ENCODE measurements at regions not wholly inside any gene's neighbourhood (a gene's known extent, or its start where the extent isn't known, plus 50 kb on each side); places are given as distances from the start of the nearest gene placed in this dataset.

- DNase-seq, result no peak
- ATAC-seq, result no peak
- H3K27me3 Mint-ChIP-seq (ENCODE audit: low read depth), result no peaks in the 10 kb centered on the region
- no peak overlapping the region for H3K4me3 Mint-ChIP-seq
- H3K9me3 Mint-ChIP-seq, result peaks cover under 1% of the 10 kb centered on the region
- no peaks in the 10 kb centered on the region for H3K4me1 Mint-ChIP-seq (ENCODE audit: low read depth)
- no peaks in the 10 kb centered on the region for H3K36me3 Mint-ChIP-seq (ENCODE audit: insufficient read depth)
Observed at GRCh38 chr1:94623560-94624148, 82.1 kb upstream of the F3 start.

- H3K4me3 Mint-ChIP-seq, result no peak overlapping the region
- peaks cover 7% of the 10 kb centered on the region for H3K9me3 Mint-ChIP-seq
- H3K4me1 Mint-ChIP-seq (ENCODE audit: low read depth), result no peaks in the 10 kb centered on the region
- DNase-seq (no peak), ATAC-seq (no peak)
- H3K36me3 Mint-ChIP-seq (ENCODE audit: insufficient read depth), result no peaks in the 10 kb centered on the region
- H3K27me3 Mint-ChIP-seq (ENCODE audit: low read depth), result peaks cover 6% of the 10 kb centered on the region
Observed at GRCh38 chr1:94622757-94623156, 81.2 kb upstream of the F3 start.

- no peaks in the 10 kb centered on the region for H3K4me1 Mint-ChIP-seq (ENCODE audit: low read depth)
- no peak overlapping the region for H3K4me3 Mint-ChIP-seq
- H3K27me3 Mint-ChIP-seq (ENCODE audit: low read depth), result peaks cover 6% of the 10 kb centered on the region
- ATAC-seq, result no peak
- no peak for DNase-seq
- H3K9me3 Mint-ChIP-seq, result peaks cover 7% of the 10 kb centered on the region
- H3K36me3 Mint-ChIP-seq (ENCODE audit: insufficient read depth), result no peaks in the 10 kb centered on the region
Observed at GRCh38 chr1:94621802-94622201, 80.2 kb upstream of the F3 start.

GRCh38 chr1:94621395-94621794 lies 79.8 kb upstream of the F3 start:
- DNase-seq, result no peak
- no peaks in the 10 kb centered on the region for H3K36me3 Mint-ChIP-seq (ENCODE audit: insufficient read depth)
- H3K4me1 Mint-ChIP-seq (ENCODE audit: low read depth), result no peaks in the 10 kb centered on the region
- H3K27me3 Mint-ChIP-seq (ENCODE audit: low read depth), result peaks cover 6% of the 10 kb centered on the region
- peaks cover 7% of the 10 kb centered on the region for H3K9me3 Mint-ChIP-seq
- no peak overlapping the region for H3K4me3 Mint-ChIP-seq
- ATAC-seq, result no peak

GRCh38 chr1:94620345-94621031 lies 78.9 kb upstream of the F3 start:
- Mint-ChIP-seq H3K4me3 (no peak overlapping the region), H3K36me3 (ENCODE audit: insufficient read depth) (no peaks in the 10 kb centered on the region)

GRCh38 chr1:94619731-94620130 lies 78.2 kb upstream of the F3 start:
- peaks cover 7% of the 10 kb centered on the region for H3K9me3 Mint-ChIP-seq
- DNase-seq, result no peak
- no peaks in the 10 kb centered on the region for H3K4me1 Mint-ChIP-seq (ENCODE audit: low read depth)
- no peak overlapping the region for H3K4me3 Mint-ChIP-seq
- peaks cover 6% of the 10 kb centered on the region for H3K27me3 Mint-ChIP-seq (ENCODE audit: low read depth)
- no peaks in the 10 kb centered on the region for H3K36me3 Mint-ChIP-seq (ENCODE audit: insufficient read depth)
- no peak for ATAC-seq

More at GRCh38 chr1:94620345-94621031, 78.9 kb upstream of the F3 start:
- peaks cover 7% of the 10 kb centered on the region for H3K9me3 Mint-ChIP-seq
- DNase-seq (no peak), ATAC-seq (no peak)
- H3K27me3 Mint-ChIP-seq (ENCODE audit: low read depth), result peaks cover 6% of the 10 kb centered on the region
- no peaks in the 10 kb centered on the region for H3K4me1 Mint-ChIP-seq (ENCODE audit: low read depth)

GRCh38 chr1:94617957-94618739 lies 76.6 kb upstream of the F3 start:
- peaks cover 7% of the 10 kb centered on the region for H3K9me3 Mint-ChIP-seq
- H3K4me3 Mint-ChIP-seq, result no peak overlapping the region
- no peaks in the 10 kb centered on the region for H3K36me3 Mint-ChIP-seq (ENCODE audit: insufficient read depth)
- no peaks in the 10 kb centered on the region for H3K4me1 Mint-ChIP-seq (ENCODE audit: low read depth)
- peaks cover 9% of the 10 kb centered on the region for H3K27me3 Mint-ChIP-seq (ENCODE audit: low read depth)
- no peak for ATAC-seq
- no peak for DNase-seq

- Mint-ChIP-seq H3K4me3 (no peak overlapping the region), H3K27me3 (ENCODE audit: low read depth) (peaks cover 9% of the 10 kb centered on the region), H3K36me3 (ENCODE audit: insufficient read depth) (no peaks in the 10 kb centered on the region)
Observed at GRCh38 chr1:94617134-94617805, 75.7 kb upstream of the F3 start.

DNA sequence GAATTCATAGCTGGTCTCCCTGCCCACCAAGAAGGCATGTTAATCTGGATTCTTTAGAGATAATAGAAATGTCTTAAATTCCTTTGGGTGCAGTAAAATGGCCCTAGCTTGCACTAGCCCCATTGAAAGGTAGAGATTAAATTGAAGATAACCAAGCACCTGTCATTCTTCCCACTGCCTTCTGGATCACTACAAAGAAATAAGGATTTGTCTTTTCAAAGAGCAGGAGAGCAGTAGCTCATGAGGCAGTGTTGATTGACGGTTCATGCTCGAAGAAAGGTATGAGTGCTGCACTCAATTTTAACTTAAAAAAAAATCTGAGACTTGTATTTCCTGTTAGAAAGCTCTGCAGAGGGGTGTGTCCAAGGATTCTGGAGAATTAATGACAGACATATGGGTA lies 74.9 kb upstream of the F3 start:
- Mint-ChIP-seq H3K27me3 (ENCODE audit: low read depth) (peaks cover 9% of the 10 kb centered on the region), H3K4me1 (ENCODE audit: low read depth) (no peaks in the 10 kb centered on the region), H3K4me3 (no peak overlapping the region), H3K9me3 (peaks cover 7% of the 10 kb centered on the region), H3K36me3 (ENCODE audit: insufficient read depth) (no peaks in the 10 kb centered on the region)
- ATAC-seq, result no peak
- no peak for DNase-seq

More at GRCh38 chr1:94617134-94617805, 75.7 kb upstream of the F3 start:
- no peak for DNase-seq
- Mint-ChIP-seq H3K9me3 (peaks cover 7% of the 10 kb centered on the region), H3K4me1 (ENCODE audit: low read depth) (no peaks in the 10 kb centered on the region)
- ATAC-seq, result no peak

DNA sequence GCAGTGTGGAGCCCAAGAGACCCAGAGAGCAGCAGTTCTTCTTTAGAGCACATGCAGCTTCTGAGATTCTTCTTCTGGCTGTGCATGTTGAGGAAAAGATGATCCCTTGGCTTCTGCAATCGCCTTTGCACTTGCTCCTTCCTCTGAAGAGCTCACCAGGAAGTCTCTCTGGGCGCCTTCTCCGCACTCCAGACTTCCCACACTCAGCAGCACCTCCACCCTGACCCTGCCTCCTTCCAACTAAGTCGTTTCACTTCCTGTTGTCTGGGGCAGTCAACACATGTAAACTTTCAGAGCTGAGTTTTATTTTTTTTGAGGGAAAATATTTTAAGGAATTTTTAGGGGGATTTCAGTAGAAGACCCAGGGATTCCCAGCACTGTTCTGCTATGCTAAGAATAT lies 73.4 kb upstream of the F3 start:
- peaks cover 9% of the 10 kb centered on the region for H3K27me3 Mint-ChIP-seq (ENCODE audit: low read depth)
- H3K36me3 Mint-ChIP-seq (ENCODE audit: insufficient read depth), result no peaks in the 10 kb centered on the region
- no peak for DNase-seq
- no peak overlapping the region for H3K4me3 Mint-ChIP-seq
- H3K9me3 Mint-ChIP-seq, result peaks cover 7% of the 10 kb centered on the region
- no peak for ATAC-seq
- no peaks in the 10 kb centered on the region for H3K4me1 Mint-ChIP-seq (ENCODE audit: low read depth)

DNA sequence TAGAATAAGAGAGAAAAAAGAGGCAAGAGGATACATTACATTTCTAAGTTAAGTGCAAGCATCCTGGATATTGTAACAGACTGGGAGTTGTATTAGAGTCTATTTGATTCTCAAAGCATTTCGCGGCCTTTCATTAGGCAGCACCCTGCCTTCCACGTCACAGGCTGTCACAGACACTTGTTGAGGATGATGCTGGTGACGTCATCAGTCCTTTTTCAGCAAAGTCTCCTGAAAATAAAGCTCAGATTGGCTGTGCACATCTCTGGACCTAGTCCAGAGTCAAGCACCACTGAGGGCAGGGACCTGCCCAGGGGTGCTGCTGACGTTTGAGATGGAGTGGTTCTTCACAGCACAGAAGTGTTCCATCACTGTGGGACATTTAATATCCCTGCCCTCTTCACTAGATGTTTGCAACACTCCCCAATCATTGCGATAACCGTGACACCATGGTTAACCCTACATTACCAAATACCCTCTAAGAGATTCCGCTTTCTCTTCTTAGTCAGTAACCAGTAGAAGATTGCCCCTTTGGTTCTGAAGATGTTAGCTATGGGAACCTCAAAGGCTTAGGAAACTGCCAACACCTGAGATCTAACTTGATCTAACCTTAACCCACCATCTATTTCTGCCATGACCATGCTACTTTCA lies 72.7 kb upstream of the F3 start:
- ATAC-seq, result no peak

GRCh38 chr1:94612525-94613204 lies 71.1 kb upstream of the F3 start:
- H3K36me3 Mint-ChIP-seq (ENCODE audit: insufficient read depth), result no peaks in the 10 kb centered on the region
- no peak overlapping the region for H3K4me3 Mint-ChIP-seq
- no peaks in the 10 kb centered on the region for H3K4me1 Mint-ChIP-seq (ENCODE audit: low read depth)
- peaks cover 3% of the 10 kb centered on the region for H3K27me3 Mint-ChIP-seq (ENCODE audit: low read depth)
- ATAC-seq (no peak), DNase-seq (no peak)
- no peaks in the 10 kb centered on the region for H3K9me3 Mint-ChIP-seq

More for the DNA sequence above, 72.7 kb upstream of the F3 start:
- peaks cover 7% of the 10 kb centered on the region for H3K9me3 Mint-ChIP-seq
- no peaks in the 10 kb centered on the region for H3K4me1 Mint-ChIP-seq (ENCODE audit: low read depth)
- H3K27me3 Mint-ChIP-seq (ENCODE audit: low read depth), result peaks cover 9% of the 10 kb centered on the region
- H3K4me3 Mint-ChIP-seq, result no peak overlapping the region
- H3K36me3 Mint-ChIP-seq (ENCODE audit: insufficient read depth), result no peaks in the 10 kb centered on the region
- no peak for DNase-seq

DNA sequence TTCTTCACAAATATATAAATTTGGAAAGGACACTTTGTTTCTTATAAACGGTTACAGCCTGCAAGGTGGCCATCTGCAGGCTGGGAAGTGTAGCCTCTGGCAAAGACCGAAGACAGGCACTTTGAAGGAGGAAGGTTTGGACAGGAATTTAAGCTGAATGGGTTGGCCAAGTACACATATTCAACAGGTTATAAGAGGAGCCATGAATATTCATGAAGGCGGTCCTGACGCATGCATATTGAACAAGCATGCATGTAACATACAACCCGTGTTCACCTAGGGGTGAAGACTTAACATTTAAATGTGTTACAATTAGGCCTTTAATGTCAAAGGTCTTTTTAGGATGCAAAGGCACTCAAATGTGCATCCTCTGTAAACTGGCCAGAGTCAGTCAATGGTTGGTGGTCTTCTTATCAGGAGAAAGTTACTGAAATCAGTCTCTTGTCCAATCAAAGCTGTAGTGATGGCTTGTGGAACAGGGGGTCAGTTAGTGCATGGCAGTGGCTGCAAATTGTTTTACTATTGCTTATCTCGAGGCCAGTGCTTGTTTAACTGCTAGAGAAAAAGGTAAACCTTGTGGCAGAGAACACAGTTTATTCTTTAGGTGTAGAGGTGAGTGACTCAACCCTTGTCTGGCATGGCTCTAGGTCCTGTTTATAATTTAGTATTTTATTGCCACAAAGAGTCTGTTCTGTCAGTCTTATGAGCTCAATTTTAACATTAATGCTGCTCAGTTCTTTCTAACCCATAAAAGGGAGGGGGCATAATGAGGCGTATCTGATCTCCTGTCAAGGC lies 70.3 kb upstream of the F3 start:
- peaks cover 5% of the 10 kb centered on the region for H3K27me3 Mint-ChIP-seq (ENCODE audit: low read depth)
- ATAC-seq, result no peak
- H3K36me3 Mint-ChIP-seq (ENCODE audit: insufficient read depth), result no peaks in the 10 kb centered on the region
- no peaks in the 10 kb centered on the region for H3K9me3 Mint-ChIP-seq
- no peak overlapping the region for H3K4me3 Mint-ChIP-seq
- DNase-seq, result no peak
- no peaks in the 10 kb centered on the region for H3K4me1 Mint-ChIP-seq (ENCODE audit: low read depth)
